Hematopoietic multipotent progenitor cell (in vitro differentiated cells): ENCODE measurements at regions not wholly inside any gene's neighbourhood (a gene's known extent, or its start where the extent isn't known, plus 50 kb on each side); places are given as distances from the start of the nearest gene placed in this dataset.
"Not testable (repeated sequence)": the region's sequence is repeated elsewhere in the genome, so short reads cannot be mapped to it uniquely, and the experiment has no call there.

ENCODE experiments used
- DNase-seq, 3 donors: peaks; one replicate each; pipeline ENCODE4 v3.0.0-alpha.2; 2011 to 2015; ENCODE audit warnings: low read depth in 2 of 3, low spot score in 2 of 3

DNA sequence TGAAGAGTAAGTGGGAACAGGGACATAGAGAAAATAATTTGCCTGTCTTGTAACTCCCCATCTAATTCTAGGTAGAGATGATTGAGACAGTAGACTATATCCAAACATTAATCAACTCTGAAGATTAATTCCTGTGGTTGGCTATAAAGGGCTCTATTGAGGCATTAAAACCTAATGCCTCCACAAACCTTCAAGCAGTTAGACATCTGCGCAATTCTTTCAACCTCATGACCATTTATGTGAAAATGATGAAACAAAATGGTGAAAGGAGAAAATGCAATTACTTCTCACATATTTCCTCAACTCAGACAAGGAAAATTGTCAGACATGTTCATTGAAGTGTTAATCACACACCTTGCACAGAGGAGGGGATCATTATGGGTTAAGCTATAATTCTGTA, 164.5 kb upstream of the MYT1L start:
- DNase-seq, result no peak

DNA sequence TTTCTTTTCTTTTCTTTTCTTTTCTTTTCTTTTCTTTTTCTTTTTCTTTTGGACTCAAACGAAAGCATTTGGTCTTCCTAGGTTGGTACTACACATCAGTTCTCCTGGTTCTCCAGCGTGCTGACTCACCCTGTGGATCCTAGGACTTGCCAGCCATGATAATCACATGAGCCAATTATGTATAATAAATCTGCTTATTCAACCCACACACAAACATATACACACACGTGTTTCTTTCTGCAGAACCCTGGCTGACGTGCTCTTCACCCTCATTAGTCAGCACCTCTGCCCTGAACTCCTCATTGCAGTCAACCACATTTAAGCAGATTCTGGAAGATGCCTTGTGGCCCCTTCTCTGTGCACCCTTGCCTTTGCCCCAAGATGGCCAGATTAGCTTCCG, 162.4 kb upstream of the MYT1L start:
- no peak for DNase-seq

DNA sequence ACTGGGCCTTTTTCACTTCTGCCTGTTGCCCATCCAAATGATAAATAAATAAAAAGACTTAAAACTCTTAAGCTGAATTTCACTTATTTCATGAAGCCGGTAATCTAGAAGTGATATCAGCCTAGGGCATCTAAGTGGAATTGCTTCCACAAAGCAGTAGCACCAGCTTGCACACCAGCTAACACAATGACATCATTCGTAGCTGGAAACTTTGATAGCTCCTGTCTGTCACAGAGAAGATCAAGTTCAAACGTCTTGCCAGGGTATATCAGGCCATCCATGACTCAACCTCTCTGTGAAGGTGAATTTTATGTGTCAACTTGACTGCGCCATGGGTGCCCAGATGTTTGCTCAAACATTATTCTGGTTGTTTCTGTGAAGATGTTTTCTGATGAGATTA, 161.7 kb upstream of the MYT1L start:
- no peak for DNase-seq

DNA sequence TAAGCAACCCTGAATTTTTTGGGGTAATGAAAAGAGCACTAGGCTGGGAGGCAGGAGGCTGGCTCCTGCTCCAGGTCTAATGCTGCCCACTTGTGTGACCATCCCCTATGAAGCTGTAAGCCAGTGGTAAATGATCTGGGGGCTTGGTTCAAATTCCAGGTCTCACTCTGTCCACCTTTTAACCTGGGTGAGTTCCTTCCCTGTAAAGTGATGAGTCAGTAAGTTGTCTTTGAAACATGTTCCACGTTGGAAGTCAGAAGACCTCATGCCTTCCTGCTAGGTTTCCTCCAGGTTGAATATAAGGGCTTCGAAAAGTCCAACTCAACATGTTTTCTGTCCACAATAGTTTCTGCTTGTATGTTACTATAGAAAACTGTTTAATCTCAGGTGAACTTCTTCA, 160.9 kb upstream of the MYT1L start:
- no peak for DNase-seq

DNA sequence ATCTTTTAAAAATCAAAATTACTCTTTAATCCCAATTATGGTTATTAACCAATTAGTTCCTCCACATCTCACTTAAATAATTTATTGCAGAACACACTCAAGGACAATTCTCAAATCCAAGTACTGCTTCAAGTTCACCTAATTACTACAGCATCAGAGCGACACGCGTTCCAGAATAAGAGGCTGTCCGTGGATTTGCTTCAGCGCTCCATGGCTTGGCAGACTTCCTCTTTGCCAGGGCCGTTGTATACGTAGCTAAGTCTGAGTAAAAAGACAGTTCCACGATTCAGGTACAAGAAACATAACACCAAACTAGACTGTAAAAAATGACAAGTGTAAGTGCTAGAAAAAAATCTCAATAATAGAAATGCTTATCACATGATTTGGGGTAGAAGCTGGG, 153.2 kb upstream of the MYT1L start:
- DNase-seq, result no peak

DNA sequence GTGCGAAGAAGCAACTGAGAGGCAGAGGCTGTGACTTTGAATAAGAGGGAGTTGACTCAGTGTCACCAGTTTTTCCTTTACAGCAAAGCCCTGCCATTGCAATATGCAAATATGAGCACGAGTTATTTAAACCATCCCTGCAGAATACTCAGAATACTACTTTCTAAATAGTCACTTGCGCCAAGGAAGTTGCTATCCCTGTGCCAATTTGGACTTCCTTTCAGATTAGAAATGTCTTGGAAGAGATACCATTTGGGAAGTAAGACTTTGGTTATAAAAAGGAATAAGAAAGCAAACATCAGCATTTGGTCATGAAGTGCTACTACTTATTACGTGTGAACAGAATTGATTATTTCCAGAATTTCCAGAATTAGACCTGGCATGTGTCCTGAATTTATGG, 151.8 kb upstream of the MYT1L start:
- DNase-seq, result no peak

DNA sequence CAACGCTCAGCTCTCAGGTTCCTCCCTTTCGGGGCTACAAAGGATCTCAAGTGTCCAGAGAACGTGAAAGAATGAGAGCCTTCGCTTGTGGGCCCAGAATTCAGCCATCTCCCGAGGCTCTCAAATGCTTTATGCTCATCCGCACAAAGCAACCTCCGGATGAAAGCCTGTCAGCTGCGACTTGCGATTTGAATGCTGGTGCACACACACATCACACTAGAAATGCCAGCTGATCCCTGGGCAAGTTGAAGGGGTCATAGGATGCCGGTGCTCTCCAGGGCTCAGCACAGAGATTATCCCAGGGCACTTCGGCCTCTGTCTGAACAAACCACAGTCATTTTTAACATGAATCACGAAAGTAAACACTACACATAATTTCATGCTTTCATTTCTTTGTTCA, 141.8 kb upstream of the MYT1L start:
- DNase-seq, result no peak

DNA sequence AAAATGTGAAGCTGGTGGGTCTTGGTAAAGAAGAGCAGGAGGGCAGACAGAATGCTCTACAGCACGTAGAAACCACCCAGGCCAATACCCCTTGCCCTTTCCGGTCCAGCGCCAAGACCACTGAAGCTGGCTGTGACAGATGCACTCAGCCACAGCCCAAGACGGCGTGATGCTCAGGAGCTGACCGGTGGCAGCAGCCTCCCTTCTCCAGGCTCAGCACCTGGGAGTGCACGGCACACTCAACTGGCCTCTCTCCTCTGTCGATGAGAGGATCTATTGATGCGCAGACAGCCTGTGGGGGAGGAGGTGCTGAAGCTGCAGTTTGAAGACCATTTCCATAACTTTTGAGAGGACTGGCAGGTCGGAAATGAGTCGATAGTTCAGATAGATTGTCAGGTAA, 141.0 kb upstream of the MYT1L start:
- DNase-seq, result no peak

DNA sequence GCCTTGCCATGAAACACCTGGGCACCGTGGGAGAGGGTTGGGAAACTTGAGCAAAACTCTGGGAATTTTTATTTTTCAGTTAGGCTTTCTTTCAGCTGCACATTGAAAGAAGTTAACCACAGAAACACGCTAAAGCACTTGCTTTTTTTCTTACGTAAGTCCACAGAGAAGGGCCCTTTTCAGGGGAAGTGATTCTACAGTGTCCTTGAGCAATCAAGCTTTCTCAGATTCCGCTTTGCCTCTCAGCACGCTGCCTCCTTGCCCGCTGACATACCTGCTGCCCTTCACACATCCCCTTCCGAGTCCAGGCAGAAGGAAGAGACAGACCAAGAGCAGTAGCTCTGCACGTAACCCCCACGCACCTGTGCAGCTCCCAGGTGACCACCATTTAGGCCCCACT, 135.5 kb upstream of the MYT1L start:
- no peak for DNase-seq

DNA sequence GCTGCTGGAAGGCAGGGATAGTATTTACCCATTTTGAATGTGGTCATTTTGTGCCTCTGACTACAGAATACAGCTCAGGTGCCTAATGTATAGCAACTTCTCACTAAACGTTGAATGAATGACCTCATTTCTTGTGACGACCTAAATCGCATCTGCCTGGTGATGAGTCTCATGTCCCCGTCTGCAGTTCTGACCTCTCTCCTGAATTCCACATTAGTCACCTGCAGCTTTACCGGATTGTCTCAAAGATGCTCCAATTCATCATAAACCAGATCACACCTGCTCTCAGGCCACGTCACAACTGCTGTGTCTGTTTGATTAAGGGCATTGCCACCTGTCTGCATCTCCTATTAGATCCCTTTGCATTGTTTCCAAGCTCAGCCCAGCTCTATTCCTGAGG, 133.6 kb upstream of the MYT1L start:
- no peak for DNase-seq

DNA sequence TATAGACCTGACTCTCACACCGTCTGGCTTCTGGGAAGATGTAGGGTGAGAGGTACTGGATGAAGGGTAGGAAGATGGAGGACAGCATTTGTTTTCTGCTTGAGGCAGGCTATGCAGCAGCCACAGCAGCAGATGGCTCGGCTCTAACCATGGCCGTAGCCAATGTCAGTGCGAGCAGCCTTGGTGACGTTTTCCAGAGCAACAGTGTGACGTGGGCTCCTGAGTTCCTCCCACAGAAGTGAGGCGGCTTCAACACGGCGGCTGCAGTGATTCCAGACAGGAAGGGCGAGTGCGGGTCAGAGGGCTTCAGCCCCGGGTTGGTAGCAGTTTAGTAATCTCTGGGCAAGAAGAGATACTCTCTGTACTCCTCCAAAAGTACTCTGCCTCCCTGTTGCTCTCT, 133.0 kb upstream of the MYT1L start:
- DNase-seq, result no peak

DNA sequence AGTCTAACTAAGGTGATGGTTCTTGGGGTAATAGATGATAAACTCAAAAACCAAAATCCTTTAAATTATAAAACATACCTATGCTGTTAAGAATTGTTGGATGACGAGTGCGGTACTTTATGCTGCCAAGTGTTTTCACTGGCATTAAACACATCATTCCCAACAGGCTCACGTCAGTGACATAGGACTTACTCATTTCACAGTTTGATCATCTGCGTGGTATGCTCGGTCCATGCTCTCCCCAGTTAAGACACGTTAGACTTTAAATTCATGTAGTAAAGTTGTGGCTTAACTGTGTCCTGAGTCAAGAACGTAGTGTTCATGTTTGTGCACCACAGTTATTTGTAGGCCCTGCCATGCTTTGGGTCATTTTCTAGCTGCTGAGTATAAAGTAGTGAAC, 125.6 kb upstream of the MYT1L start:
- DNase-seq, result no peak

DNA sequence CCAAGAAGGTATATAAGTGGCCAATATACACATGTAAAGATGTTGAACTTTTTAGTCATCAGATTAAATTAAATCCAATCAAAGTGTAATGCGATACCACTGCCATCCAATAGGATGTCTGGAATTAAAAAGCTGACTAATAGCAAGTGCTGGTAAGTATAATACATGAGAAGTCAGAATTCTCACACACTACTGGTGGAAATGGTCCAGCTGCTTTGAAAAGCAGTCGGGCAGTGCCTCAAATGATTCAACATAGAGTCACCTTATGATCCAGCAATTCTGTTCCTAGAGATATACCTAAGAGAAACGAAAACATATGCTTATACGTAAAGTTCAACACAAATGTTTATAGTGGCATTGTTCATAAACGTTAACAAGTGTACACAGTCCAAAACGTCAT, 124.1 kb upstream of the MYT1L start:
- DNase-seq, result no peak

DNA sequence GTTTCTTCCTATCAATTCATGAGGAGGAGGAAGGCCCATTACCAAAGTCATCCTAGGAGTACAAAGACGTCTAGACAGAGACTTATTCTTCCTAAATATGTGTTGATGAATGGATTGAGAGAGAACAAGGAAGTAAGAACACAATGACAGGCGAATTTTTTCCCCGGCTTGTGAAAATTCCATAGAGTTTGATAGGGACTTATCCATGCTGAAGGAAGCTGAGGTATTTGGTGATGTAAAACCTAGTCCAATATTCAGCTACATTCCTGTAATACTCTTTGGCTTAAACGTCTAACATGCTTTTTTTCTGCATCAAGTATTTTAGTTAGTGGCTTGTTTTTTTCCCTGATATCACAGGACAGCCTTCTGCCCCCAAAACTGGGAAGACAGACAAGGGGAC, 121.9 kb upstream of the MYT1L start:
- no peak for DNase-seq

DNA sequence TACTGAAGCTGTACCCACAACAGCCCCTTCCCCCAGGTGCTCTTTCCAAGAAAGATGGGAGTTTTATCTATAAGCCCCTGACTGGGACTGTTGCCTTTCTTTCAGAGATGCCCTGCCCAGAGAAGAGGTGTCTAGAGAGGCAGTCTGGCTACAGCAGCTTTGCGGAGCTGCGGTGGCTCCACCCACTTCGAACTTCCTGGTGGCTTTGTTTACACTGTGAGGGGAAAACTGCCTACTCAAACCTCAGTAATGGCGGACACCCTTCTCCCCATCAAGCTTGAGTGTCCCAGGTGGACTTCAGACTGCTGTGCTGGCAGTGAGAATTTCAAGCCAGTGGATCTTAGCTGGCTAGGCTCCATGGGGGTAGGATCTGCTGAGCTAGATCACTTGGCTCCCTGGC, 120.2 kb upstream of the MYT1L start:
- DNase-seq, result not testable (repeated sequence)

DNA sequence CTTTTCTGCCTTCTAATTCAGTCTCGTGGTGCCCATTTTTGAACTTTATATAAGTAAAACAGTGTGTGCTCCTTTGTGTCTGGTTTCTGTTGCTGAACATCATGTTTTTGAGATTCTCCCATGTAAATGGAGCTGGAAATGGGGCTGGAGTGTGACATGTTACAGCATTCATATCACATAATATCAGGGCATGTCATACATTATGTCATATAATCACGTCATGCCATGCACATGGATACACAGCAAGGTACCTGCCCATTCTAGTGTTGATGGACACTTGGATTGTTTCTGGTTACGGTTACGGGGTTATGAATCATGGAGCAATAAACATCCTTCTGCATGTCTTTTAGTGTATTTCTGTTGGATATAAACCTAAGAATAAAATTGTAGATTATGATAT, 117.1 kb upstream of the MYT1L start:
- DNase-seq, result no peak

DNA sequence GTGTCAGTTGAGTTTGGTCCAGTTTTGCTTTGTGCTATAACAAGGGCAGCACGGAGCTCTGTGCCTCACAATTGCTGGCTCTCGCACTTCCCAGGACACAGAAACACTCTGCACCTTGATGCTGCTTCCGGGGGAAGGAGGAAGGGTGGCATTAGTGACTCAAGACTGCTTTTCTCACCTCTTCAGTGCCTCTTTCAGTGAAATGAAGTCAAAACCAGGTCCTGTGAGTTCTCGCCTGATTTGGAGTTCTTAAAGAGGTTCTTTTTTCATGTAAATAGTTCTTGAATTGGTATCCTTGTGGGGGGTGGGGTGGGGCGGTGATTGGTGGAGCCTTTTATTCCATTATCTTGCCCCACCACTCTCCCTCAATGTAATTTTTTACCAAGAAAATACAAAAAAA, 91.5 kb upstream of the MYT1L start:
- no peak for DNase-seq

DNA sequence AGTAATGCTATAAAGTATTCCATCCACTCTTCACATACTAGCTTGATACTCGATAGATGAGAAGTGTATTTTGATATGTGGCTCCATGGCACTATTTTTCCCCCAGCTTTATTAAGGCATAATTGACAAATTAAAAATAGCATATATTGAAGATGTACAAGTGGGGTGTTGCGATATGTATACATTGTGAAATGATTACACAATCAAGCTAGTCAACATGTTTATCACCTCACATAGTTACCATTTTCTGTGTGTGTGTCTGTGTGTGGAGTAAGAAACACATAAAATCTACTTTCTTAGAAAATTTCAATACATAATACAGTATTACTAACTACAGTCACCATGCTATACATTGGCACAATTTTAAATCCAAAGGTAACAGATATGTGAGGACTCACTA, 82.5 kb upstream of the MYT1L start:
- DNase-seq, result no peak

DNA sequence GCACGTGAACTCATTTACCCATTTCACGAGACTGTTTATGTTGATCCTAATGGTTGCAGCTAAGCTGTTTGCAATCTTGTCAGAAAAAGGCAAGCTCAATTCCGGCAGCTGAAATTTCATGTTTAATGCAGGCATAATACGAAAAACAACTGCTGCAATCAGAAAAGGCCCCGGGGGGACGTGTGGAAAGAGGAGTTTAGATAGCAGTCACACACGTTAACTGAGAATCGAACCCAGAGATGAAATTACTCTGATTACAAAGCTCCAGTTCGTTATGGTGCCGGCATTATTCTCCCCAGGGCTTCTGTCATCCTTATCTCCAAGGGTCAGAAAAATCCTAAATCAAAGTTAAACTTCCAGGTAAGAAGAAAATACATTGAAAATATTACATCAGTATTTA, 79.9 kb upstream of the MYT1L start:
- DNase-seq, result no peak

DNA sequence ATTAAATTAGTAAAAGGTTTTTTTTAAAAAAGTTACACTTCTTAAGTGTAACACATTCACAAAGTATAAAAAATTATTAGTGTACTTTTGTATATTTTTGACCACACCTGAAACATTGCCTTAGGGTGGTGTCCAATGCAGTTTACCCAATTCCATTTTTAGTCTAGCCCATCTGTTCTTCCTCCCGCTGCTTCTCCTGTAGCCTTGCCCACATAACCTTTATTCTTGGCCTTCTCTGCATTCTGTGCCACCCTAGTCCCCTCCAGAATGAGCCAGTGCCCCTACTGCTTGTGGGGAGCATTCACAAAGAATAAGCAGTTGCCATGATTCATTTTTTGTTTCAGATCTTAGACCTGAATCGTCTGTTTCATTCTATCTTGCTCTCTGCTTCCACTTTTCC, 78.4 kb upstream of the MYT1L start:
- DNase-seq, result no peak

DNA sequence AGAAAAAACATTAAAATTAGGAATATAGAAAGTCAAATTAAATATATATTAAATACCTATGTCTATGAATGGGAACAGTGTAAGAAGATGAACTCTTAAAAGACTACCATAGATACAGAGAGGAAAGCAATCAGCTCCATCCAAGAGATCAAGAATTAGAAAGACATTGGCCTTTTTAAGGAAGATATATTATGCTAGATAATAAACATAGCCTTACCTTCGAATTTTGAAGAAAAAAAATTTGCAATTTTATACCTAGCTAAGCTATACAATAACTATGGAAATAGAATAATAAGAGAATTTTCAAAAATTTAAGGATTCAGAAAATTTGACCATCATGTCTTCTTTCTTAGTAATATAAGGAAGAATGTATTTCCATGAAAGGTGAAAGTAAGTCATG, 74.7 kb upstream of the MYT1L start:
- no peak for DNase-seq

DNA sequence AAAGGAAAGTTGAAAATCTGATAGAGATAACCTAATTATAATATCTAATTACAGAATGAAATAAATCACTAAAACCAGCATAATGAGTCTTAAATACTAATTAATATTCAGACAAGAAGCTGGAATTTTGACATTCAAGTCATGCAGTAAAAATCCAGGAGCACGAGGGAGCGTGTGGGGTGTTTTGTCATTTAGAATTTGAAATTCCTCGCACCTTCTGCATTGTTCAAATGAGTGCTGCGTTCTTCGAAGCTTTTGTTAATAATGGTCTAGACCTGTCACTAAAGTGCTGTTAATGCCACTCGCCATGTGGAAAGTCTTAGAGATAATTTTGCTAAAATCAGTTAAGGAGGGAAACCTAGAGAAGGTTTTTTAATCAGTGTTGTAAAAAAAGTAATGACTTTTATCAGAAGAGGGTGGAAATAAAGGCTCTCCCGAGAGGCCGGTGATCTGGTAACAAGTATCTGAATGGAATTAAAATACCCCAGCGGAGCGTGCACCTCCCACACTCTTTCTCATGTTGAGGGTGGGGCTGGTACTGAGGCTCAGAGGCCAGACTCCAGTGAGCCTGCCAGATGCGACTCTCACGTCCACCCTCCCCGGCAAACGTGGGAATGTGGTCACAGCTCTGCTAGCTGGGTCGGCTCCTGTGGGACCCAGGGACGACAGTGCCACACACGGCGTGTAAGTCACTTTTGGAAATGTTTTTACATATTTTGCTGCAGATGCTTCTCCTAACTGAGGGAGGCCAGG, 69.4 kb upstream of the MYT1L start:
- DNase-seq, result no peak

DNA sequence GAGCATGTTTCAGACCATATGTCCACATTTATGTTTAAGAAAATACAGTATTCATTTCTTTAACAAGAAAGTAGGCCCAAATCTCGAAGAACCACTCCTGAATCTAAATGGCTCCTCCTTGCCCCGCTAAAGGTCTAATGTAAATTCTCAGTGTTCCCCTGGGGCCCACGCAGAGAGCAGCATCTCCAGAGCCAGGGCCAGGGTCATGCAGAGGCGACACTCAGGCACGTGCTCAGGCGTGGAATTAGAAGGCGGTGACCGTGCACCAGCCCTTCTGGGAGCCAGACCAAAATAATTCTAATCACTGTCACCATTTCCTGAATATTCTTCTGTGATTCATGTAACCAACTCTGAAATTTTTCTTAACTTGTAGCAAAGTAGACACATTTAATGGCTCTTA, 68.3 kb upstream of the MYT1L start:
- DNase-seq, result no peak
